PC-9 (cell line): ENCODE measurements at regions not wholly inside any gene's neighbourhood (a gene's known extent, or its start where the extent isn't known, plus 50 kb on each side); places are given as distances from the start of the nearest gene placed in this dataset.
"Not testable (repeated sequence)": the region's sequence is repeated elsewhere in the genome, so short reads cannot be mapped to it uniquely, and the experiment has no call there.

Source experiments
- BruUV-seq: library from RNA; stranded (reverse); fragments of 400-500 nt; replicated peaks from 2 replicates; lab custom pipeline; 2021; lab: Mats Ljungman, UMichigan
- CTCF ChIA-PET: fragments of 300-600 bp; sonication (Branson Sonifier 250); formaldehyde crosslinking; loops from one replicate; lab custom pipeline; 2022; ENCODE audit warnings: antibody characterized with exemption; lab: Charles Lee
- POLR2A ChIA-PET: fragments of 300-600 bp; sonication (Branson Sonifier 250); formaldehyde crosslinking; loops from one replicate; lab custom pipeline; 2022; ENCODE audit warnings: antibody characterized with exemption; ENCODE audit not compliant: unreplicated experiment; lab: Charles Lee
- DNase-seq, 2 experiments: peaks; one replicate each; pipeline versions ENCODE4 v3.0.0 to v3.0.0-alpha.2; 2015 to 2022; ENCODE audit warnings: mixed read lengths in 1 of 2
- H2AFZ ChIP-seq: fragments of 200-600 bp; sonication (generic); 2 replicates; pipeline ENCODE4 v1.8.1; 2017; ENCODE audit warnings: antibody characterized with exemption
- H3F3A ChIP-seq: fragments of 200-600 bp; sonication (generic); 2 replicates; pipeline ENCODE4 v1.8.1; 2017; ENCODE audit warnings: antibody characterized with exemption, mild to moderate bottlenecking, low read depth; ENCODE audit not compliant: insufficient read depth
- H3K27ac ChIP-seq: fragments of 200-600 bp; sonication (generic); 2 replicates; pipeline ENCODE4 v1.6.1; 2016; ENCODE audit warnings: mixed run types
- H3K27me3 ChIP-seq: fragments of 200-600 bp; sonication (generic); 2 replicates; pipeline ENCODE4 v1.6.1; 2016; ENCODE audit warnings: low read depth, mixed run types; ENCODE audit not compliant: insufficient read depth
- H3K36me3 ChIP-seq: fragments of 200-600 bp; sonication (generic); 2 replicates; pipeline ENCODE4 v1.6.1; 2016; ENCODE audit warnings: low read depth, mixed run types
- H3K4me1 ChIP-seq: fragments of 200-600 bp; sonication (generic); replicated peaks from 2 replicates; pipeline ENCODE4 v1.6.1; 2016; ENCODE audit warnings: mixed run types; ENCODE audit not compliant: insufficient read depth
- H3K4me2 ChIP-seq: fragments of 200-600 bp; sonication (generic); 2 replicates; pipeline ENCODE4 v1.6.1; 2017; ENCODE audit warnings: mixed run types
- H3K4me3 ChIP-seq: fragments of 200-600 bp; sonication (generic); 2 replicates; pipeline ENCODE4 v1.6.1; 2016; ENCODE audit warnings: mixed run types
- H3K79me2 ChIP-seq: fragments of 200-600 bp; sonication (generic); 2 replicates; pipeline ENCODE4 v1.6.1; 2017; ENCODE audit warnings: low read depth, mixed run types
- H3K9me2 ChIP-seq: fragments of 200-600 bp; sonication (generic); 2 replicates; pipeline ENCODE4 v1.8.1; 2017; ENCODE audit warnings: mild to moderate bottlenecking; ENCODE audit not compliant: insufficient read depth
- H3K9me3 ChIP-seq: fragments of 200-600 bp; sonication (generic); 2 replicates; pipeline ENCODE4 v1.8.1; 2016; ENCODE audit warnings: low read depth; ENCODE audit not compliant: insufficient read depth
- H4K20me1 ChIP-seq: fragments of 200-600 bp; sonication (generic); 2 replicates; pipeline ENCODE4 v1.8.1; 2017; ENCODE audit not compliant: insufficient read depth
- intact Hi-C: fragments of 100-400 bp; cut with micrococcal nuclease; formaldehyde crosslinking; loops from one replicate; pipeline ENCODE4 v1.10.0; 2022; ENCODE audit not compliant: unreplicated experiment

DNA sequence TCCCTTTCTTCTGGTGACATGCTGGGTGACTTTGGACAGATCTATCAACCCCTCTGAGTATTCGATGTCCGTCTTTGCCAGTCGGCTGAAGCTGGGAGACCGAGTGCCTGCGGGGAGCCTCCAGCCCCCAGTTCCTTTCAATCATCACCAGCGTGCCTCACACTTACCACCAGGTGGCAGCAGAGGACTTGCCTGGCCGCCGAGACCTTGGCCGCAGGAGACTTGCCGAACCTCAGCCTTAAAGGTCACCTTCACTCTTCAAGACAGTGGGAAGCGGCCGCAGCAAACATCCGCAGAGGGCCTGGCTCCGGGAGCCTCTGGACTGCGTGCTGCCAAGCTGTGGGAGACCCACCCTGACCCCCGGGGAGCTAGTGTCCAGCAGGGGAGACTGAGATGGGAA lies 3952.2 kb upstream of the TPTE start:
- POLR2A ChIA-PET, H3K9me2 ChIP-seq, BruUV-seq, H3K4me1 ChIP-seq, H3K27me3 ChIP-seq, H3K4me2 ChIP-seq, H3K27ac ChIP-seq, CTCF ChIA-PET, H4K20me1 ChIP-seq, H3F3A ChIP-seq, H2AFZ ChIP-seq, intact Hi-C loops, H3K79me2 ChIP-seq, H3K4me3 ChIP-seq, DNase-seq, H3K9me3 ChIP-seq, H3K36me3 ChIP-seq: not testable (repeated sequence)

DNA sequence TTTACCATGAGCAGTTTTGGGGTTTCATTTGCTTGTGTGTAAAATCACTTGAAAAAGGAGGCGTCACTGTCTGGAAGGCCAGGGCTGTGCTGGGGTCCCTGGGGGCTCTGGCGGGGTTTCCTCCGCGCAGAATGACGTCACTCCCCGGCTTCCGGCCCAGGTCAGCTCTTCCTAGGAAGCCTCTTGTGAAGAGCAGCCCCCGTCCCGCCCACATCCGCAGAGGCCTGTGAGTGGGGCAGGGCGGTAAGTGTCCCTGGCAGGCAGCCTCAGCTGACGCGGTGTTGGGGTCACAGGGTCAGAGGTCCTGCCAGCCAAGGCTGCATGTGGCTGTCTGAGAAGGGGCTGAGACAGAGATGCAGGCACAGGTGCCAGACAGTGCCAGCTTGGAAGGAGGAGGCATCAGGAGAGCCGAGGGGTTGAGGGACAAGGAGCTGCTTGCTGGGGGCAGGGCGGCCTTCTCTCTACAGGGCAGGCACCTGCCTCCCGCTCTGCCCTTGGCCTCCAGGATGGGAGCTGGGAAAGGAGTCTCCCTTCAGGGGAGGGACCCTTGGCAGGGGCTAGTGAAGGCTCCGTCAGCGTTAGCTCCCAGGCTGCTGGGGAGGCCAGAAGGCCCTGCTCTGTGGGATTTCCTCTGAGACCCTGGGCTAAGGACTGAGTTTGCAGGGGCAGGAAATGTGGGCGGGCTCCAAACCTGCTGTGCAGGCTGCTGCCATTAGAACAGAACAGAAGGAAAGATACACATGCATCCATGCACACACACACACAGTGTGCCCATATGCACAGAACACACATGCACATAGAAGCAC lies 3951.6 kb upstream of the TPTE start:
- DNase-seq, H3K9me3 ChIP-seq, H3K4me3 ChIP-seq, H4K20me1 ChIP-seq, H3K27me3 ChIP-seq, BruUV-seq, H3K4me1 ChIP-seq, H3K36me3 ChIP-seq, intact Hi-C loops, POLR2A ChIA-PET, H3K27ac ChIP-seq, H3F3A ChIP-seq, H3K9me2 ChIP-seq, CTCF ChIA-PET, H2AFZ ChIP-seq, H3K79me2 ChIP-seq, H3K4me2 ChIP-seq: not testable (repeated sequence)

DNA sequence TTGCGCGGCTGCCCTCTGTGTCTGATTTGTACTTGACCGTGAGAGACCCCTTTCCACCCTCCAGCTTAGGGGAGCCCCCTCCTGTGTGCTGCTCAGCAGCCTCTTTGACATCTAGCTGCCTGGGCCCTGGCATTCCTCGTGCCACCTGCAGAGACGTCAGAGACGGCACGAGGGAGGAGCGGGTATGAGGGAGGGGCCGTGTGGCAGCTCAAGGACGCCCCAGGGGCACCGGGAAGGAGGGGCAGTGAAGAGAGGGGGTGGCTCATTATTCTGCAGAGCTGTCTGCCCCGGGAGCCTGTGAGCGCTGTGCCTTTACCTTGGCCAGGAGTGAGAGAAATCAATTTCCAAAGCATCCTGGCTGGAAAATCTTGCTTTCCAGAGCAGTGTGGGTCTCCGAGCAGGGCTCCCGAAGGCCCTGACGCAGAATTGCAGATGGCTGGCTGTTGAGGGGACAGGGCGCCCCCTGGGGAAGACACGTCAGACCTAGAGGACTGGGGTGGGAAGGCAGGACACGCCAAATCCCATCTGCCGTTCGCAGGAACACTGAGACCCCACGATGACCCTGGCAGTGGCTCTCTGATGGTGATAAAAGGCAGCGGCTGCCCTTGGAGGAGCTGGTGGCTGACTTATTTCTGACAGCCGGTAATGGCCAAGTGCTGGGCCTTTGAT lies 3950.5 kb upstream of the TPTE start:
- H4K20me1 ChIP-seq, CTCF ChIA-PET, H2AFZ ChIP-seq, H3K9me2 ChIP-seq, POLR2A ChIA-PET, H3K27me3 ChIP-seq, H3K4me3 ChIP-seq, H3K27ac ChIP-seq, intact Hi-C loops, H3K9me3 ChIP-seq, H3K4me2 ChIP-seq, H3K4me1 ChIP-seq, H3F3A ChIP-seq, H3K36me3 ChIP-seq, BruUV-seq, DNase-seq, H3K79me2 ChIP-seq: not testable (repeated sequence)

DNA sequence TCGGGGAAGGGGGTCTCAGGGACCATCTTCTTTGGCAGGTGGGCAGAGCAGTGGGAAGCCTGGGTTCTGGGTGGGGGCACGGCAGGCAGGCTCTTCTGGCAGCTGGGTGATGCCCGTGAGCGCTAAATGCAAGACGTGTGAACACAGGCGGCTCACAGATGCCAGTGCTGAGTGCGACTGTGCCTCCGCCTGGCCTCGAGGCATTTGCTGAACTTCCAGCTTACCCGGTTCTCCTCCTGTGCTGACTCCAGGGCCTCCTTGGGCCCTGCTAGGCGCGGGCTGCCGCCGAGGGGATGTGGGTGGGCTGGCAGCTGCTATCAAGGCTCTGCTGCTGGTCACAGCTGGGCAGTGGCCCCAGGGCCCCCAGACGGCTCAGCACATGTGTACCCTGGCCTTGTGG lies 3947.8 kb upstream of the TPTE start:
- H3K9me2 ChIP-seq, H3K4me3 ChIP-seq, H3K4me2 ChIP-seq, POLR2A ChIA-PET, H3K4me1 ChIP-seq, H3K9me3 ChIP-seq, intact Hi-C loops, H2AFZ ChIP-seq, H3K79me2 ChIP-seq, H3F3A ChIP-seq, H3K27me3 ChIP-seq, H4K20me1 ChIP-seq, CTCF ChIA-PET, H3K27ac ChIP-seq, DNase-seq, BruUV-seq, H3K36me3 ChIP-seq: not testable (repeated sequence)

DNA sequence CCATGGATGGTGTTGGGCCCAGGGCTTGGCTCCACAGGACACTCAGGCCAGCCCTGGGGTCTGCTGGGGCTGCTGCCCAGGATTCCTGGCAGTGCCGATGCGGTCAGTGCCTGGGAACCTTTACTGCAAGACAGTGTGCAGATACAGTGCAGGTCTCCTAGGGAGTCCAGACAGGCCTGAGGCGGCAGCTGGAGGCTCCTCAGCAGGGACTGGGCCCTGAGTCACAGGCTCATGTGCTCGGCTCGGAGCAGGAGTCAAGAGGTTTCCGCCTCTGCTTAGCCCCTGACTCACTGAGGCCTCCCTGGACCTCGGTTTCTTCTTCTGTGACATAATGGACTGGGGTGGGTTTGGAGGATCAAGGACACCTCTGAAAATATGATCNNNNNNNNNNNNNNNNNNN lies 3941.6 kb upstream of the TPTE start:
- H3K4me1 ChIP-seq, H3K4me3 ChIP-seq, BruUV-seq, H3K9me3 ChIP-seq, H3K27ac ChIP-seq, H2AFZ ChIP-seq, H3K79me2 ChIP-seq, H3K27me3 ChIP-seq, H3K9me2 ChIP-seq, H4K20me1 ChIP-seq, H3F3A ChIP-seq, intact Hi-C loops, CTCF ChIA-PET, H3K4me2 ChIP-seq, POLR2A ChIA-PET, H3K36me3 ChIP-seq, DNase-seq: not testable (repeated sequence)
